Heart left ventricle (tissue), 13 donors: ENCODE measurements at regions not wholly inside any gene's neighbourhood (a gene's known extent, or its start where the extent isn't known, plus 50 kb on each side); places are given as distances from the start of the nearest gene placed in this dataset.

Source experiments
- CTCF ChIP-seq, 12 donors: fragments of 200-600 bp; sonication (generic) in 4 of 12; IDR thresholded peaks; one replicate each; pipeline versions ENCODE4 v1.5.0 to v1.8.0; 2018 to 2022; ENCODE audit warnings: antibody characterized with exemption in 12 of 12, mild to moderate bottlenecking in 5 of 12
- POLR2A ChIP-seq, 2 donors: fragments of 450-650 bp; IDR thresholded peaks; one replicate each; pipeline ENCODE4 v1.6.1; 2017; ENCODE audit warnings: antibody characterized with exemption in 2 of 2, mild to moderate bottlenecking in 2 of 2, moderate library complexity in 2 of 2
- donor health status: ischemic (EF 13 %, LVEDD 7.1; RV severe dilation, severe dysfunction).
- donor health status: DM: no; HTN: yes; CAD: no.
- donor health status: DM: no; HTN: no; CAD: no.
- donor health status: ischemic (EF 25% LVEDD 6.9; RV normal size, moderate dysfunction).
- donor health status: ischemic (EF 25% LVEDD 5.7; RV mildly dilated, moderate dysfunction).
- donor health status: ischemic (EF 35%, LVEDD 5.7; RV mildly dilated, moderate dysfunction).
- donor health status: nonischemic (EF 11% LVEDD 7.7; RV severe dilation, severe dysfunction).
- donor health status: DM: yes; HTN: yes; CAD: no.
- donor health status: PGD.
- donor health status: ischemic (EF 29% LVEDD 5.4; RV normal size, mild dysfunction).
- donor health status: nonischemic (EF 23%, LVEDD 6.1; RV moderate dilation, normal function).

GRCh38 chr12:24049101-24049500 lies 99.6 kb upstream of the SOX5 start:
- TF ChIP-seq CTCF (IDR thresholded peaks at IDR 0.05) (no peak), POLR2A (IDR thresholded peaks at IDR 0.05) (no peak)
